ENCODE measurements at regions not wholly inside any gene's neighbourhood (a gene's known extent, or its start where the extent isn't known, plus 50 kb on each side); places are given as distances from the start of the nearest gene placed in this dataset.
"Not testable (repeated sequence)": the region's sequence is repeated elsewhere in the genome, so short reads cannot be mapped to it uniquely, and the experiment has no call there.

GRCh38 chr11:67940440-67940839 is 63.5 kb downstream of the UNC93B1 start:
- DNase-seq: not testable (repeated sequence)

GRCh38 chr11:67938964-67939363 is 64.9 kb downstream of the UNC93B1 start:
- peak; percentile 45 for DNase-seq

DNA sequence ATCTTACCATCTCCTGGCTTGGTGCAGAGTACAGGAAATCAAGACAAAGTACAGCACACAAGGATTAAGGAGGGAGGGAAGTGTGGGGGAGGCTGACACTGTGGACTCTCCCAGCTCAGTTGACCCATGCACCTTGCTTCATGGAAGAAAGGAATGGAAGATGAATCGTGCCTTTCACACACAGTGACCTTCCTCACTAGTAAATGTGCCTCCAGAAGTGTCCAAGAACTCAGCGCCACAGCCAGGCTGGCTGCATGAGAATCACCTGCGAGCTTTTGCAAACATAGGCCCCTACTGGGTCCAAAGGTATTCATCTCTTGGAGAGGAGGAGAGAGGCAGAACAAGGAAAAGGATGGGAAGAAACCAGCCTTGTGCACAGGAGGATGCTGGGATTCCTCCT is 65.5 kb downstream of the UNC93B1 start:
- DNase-seq: not testable (repeated sequence)

- not testable (repeated sequence) for DNase-seq
Measured at GRCh38 chr11:67923565-67923964, 80.3 kb downstream of the UNC93B1 start.

DNA sequence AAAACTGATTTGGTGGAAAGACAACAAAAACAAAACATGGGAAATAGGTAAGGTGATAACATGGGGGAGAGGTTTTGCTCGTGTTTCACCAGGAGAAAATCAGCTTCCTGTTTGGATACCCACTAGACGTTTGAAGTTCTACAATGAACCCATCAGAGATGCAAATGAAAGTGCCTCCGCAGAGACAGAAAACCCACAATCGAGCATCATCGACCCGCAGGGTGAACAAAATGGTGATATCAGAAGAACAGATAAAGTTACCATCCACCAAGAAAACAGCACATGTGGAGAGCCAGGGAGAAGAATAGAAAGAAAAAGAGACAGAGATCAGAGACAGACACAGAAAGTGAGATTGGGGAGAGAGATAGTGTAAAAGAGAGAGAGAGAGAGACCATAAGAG is 83.4 kb downstream of the UNC93B1 start:
- not testable (repeated sequence) for DNase-seq

- DNase-seq: not testable (repeated sequence)
Measured at GRCh38 chr11:67912184-67912583, 91.7 kb downstream of the UNC93B1 start.

GRCh38 chr11:67911211-67911610 is 92.7 kb downstream of the UNC93B1 start:
- not testable (repeated sequence) for DNase-seq

DNA sequence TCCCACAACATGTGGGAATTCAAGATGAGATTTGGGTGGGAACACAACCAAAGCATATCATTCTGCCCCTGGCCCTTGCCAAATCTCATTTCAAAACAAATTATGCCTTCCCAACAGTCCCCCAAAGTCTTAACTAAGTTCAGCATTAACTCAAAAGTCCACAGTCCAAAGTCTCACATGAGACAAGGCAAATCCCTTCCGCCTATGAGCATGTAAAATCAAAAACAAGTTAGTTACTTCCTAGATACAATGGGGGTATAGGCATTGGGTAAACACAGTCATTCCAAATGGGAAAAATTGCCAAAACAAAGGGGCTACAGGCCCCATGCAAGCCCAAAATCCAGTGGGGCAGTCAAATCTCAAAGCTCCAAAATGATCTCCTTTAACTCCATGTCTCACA is 93.1 kb downstream of the UNC93B1 start:
- not testable (repeated sequence) for DNase-seq

- DNase-seq: not testable (repeated sequence)
Measured at GRCh38 chr11:67906969-67907368, 96.9 kb downstream of the UNC93B1 start.

DNA sequence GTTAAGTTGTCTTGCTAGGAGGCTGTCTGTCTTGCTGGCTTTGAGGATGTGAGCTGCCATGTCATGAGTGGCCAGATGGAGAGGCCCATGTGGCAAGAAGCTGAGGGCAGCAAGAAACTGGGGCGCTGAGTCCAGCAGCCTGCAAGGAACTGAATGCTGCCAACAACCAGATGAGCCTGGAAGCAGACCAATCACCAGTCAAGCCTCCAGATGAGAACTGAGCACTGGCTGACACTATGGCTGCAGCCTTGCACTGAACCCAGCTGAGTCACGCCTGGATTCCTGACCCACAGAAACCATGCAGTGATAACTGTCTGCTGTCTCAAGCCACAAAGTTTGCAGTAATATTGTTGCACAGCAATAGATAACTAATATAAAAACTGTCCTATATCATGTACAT is 104.4 kb downstream of the UNC93B1 start:
- not testable (repeated sequence) for DNase-seq

- not testable (repeated sequence) for DNase-seq
Measured at GRCh38 chr11:67893487-67893886, 110.4 kb downstream of the UNC93B1 start.

DNA sequence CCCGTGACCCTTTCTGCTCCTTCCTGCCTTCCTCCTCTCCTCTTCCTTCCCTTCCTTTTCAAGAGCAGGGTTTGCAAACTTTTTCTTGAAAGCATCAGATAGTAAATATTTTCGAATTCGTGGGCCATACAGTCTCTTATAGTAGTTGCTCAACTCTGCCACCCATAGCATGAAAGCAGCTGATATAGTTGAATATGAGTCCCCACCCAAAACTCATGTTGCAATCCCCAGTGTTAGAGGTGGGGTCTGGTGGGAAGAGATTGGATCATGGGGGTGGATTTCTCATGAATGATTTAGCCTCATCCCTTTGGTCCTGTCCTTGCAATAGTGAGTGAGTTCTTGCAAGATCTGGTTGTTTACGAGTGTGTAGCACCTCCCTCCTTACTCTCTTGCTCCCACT is 114.3 kb downstream of the UNC93B1 start:
- not testable (repeated sequence) for DNase-seq

GRCh38 chr11:67888056-67888455 is 115.8 kb downstream of the UNC93B1 start:
- DNase-seq: not testable (repeated sequence)

DNA sequence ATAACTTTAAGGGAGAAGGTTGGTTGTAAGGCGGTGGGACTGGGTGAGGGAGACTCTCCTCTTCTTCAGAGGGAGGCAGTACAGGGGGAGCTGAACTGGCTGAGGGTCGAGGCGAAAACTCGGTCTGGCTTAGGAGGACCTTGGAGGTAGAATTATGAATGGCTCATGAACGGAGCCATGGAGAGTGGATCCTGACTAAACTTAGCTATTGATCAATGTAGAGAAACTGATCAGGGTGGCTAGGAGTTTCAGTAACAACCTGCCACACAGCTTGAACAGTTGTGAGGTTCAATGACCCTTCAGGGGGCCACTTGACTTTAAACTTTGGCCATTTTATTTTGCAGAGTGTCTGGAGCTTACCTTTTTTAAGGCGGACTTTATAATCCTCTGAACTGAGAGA is 117.2 kb downstream of the UNC93B1 start:
- not testable (repeated sequence) for DNase-seq

GRCh38 chr11:67886207-67886606 is 117.7 kb downstream of the UNC93B1 start:
- DNase-seq: not testable (repeated sequence)

- DNase-seq: peak; percentile 60
Measured at GRCh38 chr11:67885574-67885973, 118.3 kb downstream of the UNC93B1 start.

DNA sequence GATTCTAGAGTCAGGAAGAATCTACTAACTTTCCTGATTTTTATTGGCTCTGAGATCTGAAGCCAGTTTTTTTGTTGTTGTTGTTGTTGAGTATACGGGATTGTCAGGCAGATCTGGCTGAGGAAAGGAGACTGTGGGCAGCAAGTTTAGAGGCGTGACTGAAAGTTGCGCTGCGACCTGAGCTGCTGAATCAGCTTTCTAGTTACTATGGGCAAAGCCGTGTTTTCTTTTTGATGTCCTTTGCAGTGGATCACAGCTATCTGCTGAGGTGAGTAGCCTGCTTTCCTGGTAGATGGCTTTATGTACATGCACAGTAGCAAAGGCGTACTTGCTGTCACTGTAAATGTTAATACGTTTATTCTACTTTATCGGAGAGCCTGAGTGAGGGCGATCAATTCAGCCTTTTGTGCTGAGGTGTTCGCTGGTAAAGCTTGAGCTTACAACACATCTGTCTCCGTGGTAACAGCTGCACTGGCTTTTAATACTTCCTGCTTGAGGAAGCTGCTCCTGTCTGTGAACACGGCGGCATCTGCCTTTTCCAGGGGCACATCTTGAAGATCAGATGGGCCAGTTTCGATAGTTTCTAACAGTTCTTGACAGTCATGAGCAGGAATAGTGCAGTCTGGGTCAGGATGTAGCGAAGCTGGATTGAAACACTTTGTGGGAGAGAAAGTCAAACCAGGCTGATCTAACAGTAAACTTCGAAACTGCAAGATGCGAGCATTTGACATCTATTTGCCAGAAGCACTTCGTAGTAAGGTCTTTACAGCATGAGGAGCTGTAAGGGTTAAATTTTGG is 118.9 kb downstream of the UNC93B1 start:
- DNase-seq: peak; percentile 78

DNA sequence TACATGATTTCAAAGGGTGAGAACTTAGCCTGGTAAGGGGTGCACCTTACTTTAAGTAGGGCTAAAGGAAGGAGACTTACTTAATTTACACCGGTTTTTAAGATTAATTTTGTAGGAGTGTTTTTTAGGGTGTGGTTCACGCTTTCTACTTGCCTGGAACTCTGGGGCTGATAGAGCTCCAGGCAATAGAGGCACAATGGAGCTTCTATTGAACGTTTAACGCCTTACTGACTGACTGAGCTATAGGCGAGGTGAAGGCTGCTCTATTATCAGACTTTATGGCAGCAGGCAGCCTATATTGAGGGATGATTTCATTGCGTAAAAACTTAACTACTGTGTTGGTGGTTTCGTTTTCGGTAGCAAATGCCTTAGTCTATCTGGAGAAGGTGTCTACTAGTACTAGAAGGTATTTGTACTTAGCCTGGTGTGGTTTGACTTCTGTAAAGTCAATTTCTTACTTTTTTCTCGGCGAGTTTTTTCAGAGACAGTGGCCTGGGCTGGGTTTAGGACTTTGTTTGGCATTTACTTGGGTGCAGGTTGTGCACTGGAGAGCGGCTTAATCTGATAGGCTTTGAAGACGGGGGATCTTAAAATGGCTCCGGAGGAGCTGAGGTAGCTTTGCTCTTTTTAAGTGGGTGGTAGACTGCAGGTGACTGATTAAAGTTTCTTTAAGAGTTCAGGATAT is 119.7 kb downstream of the UNC93B1 start:
- DNase-seq: not testable (repeated sequence)

DNA sequence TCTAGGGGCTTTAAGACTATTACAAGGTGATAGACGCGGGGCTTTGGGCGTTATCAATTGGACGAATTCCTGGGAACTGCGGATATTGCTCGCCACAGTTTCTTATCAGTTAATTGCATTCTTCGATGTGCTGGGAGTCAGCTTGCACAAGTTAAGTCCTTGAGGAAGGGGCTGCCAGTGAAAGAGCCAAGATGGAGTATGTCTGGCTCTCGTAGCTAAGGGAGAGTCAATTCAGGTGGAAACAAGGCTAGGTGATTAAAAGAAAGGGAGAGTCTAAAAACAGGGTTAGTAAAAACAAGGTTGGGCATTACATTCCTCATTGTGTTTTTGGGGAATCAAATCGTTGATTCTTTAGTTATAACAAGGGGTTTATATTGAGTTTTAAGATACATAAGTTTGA is 121.6 kb downstream of the UNC93B1 start:
- DNase-seq: not testable (repeated sequence)

GRCh38 chr11:67881836-67882235 is 122.1 kb downstream of the UNC93B1 start:
- DNase-seq: not testable (repeated sequence)

GRCh38 chr11:67880594-67881196 is 123.2 kb downstream of the UNC93B1 start:
- not testable (repeated sequence) for DNase-seq

- peak; percentile 66 for DNase-seq
Measured at GRCh38 chr11:67878666-67879065, 125.2 kb downstream of the UNC93B1 start.

DNA sequence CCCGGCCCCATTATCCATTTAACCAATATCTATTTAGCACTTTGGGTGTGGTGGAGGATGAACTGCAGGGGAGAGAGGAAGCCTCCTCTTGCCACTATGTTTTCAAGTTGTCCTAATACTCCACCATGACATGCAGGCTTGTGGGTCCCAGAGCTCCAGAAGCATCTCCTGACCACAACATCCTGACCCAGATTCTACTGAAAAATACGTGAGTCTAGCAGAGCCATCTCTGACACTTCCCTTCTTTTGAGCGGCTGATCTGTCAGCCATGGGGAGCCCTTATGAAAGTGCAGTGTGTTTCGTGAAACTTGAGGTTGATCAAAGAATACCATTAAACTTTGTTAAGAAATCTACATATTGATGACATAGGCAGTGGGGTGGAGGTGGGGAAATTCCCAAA is 126.6 kb downstream of the UNC93B1 start:
- not testable (repeated sequence) for DNase-seq

DNA sequence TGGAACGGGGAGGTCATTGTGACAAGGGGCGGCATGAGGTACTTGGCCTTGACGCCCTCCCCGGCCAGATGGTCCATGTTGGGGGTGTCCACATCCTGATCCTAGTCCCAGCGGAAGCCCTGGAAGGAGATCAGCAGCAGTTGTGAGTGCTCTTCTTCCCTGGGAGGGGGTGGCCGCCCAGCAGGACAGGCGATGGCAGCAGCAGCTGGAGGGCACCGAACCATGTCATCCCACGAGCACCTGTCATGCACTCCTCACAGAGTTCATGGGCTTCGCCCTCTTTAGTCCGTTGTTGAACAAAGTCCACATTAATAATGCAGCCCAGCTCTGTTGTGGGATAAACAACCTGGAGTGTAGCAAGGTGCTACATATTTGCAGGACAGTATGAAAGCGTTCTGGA is 130.7 kb downstream of the UNC93B1 start:
- peak; percentile 100 for DNase-seq

All from DMS53 (cell line).